Liver (tissue), 8 donors: ENCODE measurements at regions not wholly inside any gene's neighbourhood (a gene's known extent, or its start where the extent isn't known, plus 50 kb on each side); places are given as distances from the start of the nearest gene placed in this dataset.

ENCODE experiments used
- DNase-seq: peaks from one replicate; pipeline ENCODE4 v3.0.0-alpha.2; 2017; ENCODE audit warnings: low spot score
- H3K27ac ChIP-seq, 2 donors: one replicate each; pipeline ENCODE4 v1.7.0; 2013; ENCODE audit warnings: inconsistent platforms in 2 of 2, low read length in 2 of 2, control low read depth in 1 of 2, low read depth in 1 of 2, mild to moderate bottlenecking in 1 of 2
- H3K27me3 ChIP-seq, 4 donors: one replicate each; pipeline versions ENCODE4 v1.6.1 to v1.7.0; 2013; ENCODE audit warnings: low read length in 3 of 4, inconsistent platforms in 1 of 4, mild to moderate bottlenecking in 1 of 4, moderate library complexity in 1 of 4; ENCODE audit not compliant: control insufficient read depth in 4 of 4, insufficient read depth in 4 of 4
- H3K36me3 ChIP-seq, 4 donors: one replicate each; pipeline versions ENCODE4 v1.6.1 to v1.7.0; 2013; ENCODE audit warnings: low read length in 3 of 4, mild to moderate bottlenecking in 3 of 4, low read depth in 1 of 4, moderate library complexity in 1 of 4; ENCODE audit not compliant: control insufficient read depth in 4 of 4, insufficient read depth in 3 of 4
- H3K4me1 ChIP-seq, 4 donors: one replicate each; pipeline versions ENCODE4 v1.6.1 to v1.7.0; 2013; ENCODE audit warnings: low read length in 3 of 4, mild to moderate bottlenecking in 3 of 4, moderate library complexity in 1 of 4; ENCODE audit not compliant: control insufficient read depth in 4 of 4, insufficient read depth in 4 of 4
- H3K4me3 ChIP-seq, 3 donors: one replicate each; pipeline versions ENCODE4 v1.6.1 to v1.7.0; 2013; ENCODE audit warnings: low read length in 3 of 3, control low read depth in 1 of 3, low read depth in 1 of 3, mild to moderate bottlenecking in 1 of 3
- H3K9ac ChIP-seq, 2 donors: one replicate each; pipeline ENCODE4 v1.7.0; 2013; ENCODE audit warnings: low read length in 2 of 2, mild to moderate bottlenecking in 2 of 2, moderate library complexity in 2 of 2, control low read depth in 1 of 2, low read depth in 1 of 2
- H3K9me3 ChIP-seq, 4 donors: one replicate each; pipeline versions ENCODE4 v1.6.1 to v1.7.0; 2013; ENCODE audit warnings: low read length in 3 of 4; ENCODE audit not compliant: control insufficient read depth in 4 of 4
- EGR1 ChIP-seq, 2 donors: IDR thresholded peaks; 2 replicates each; pipeline ENCODE4 v1.6.1; 2016 to 2018; ENCODE audit warnings: antibody characterized with exemption in 2 of 2, low read depth in 2 of 2
- FOXA2 ChIP-seq: IDR thresholded peaks from 2 replicates; pipeline ENCODE4 v1.6.1; 2016; ENCODE audit warnings: antibody characterized with exemption
- GABPA ChIP-seq, 2 donors: IDR thresholded peaks in 1 of 2; conservative IDR thresholded peaks in 1 of 2; 2 replicates each; pipeline ENCODE4 v1.6.1; 2016; ENCODE audit warnings: antibody characterized with exemption in 2 of 2, mild to moderate bottlenecking in 1 of 2, moderate library complexity in 1 of 2
- HNF4A ChIP-seq, 2 donors: conservative IDR thresholded peaks; 2 replicates each; pipeline ENCODE4 v1.6.1; 2016; ENCODE audit warnings: antibody characterized with exemption in 2 of 2, mild to moderate bottlenecking in 2 of 2
- HNF4G ChIP-seq: IDR thresholded peaks from 2 replicates; pipeline ENCODE4 v1.6.1; 2016; ENCODE audit warnings: antibody characterized with exemption
- JUND ChIP-seq, 2 donors: IDR thresholded peaks; 2 replicates each; pipeline ENCODE4 v1.6.1; 2016; ENCODE audit warnings: antibody characterized with exemption in 2 of 2
- MAX ChIP-seq: IDR thresholded peaks from 2 replicates; pipeline ENCODE4 v1.6.1; 2016; ENCODE audit warnings: antibody characterized with exemption
- NR2F2 ChIP-seq: IDR thresholded peaks from 2 replicates; pipeline ENCODE4 v1.6.1; 2016; ENCODE audit warnings: antibody characterized with exemption
- RAD21 ChIP-seq, 2 donors: IDR thresholded peaks; 2 replicates each; pipeline ENCODE4 v1.6.1; 2016; ENCODE audit warnings: antibody characterized with exemption in 2 of 2, mild to moderate bottlenecking in 2 of 2
- REST ChIP-seq: IDR thresholded peaks from 2 replicates; pipeline ENCODE4 v1.6.1; 2016; ENCODE audit warnings: antibody characterized with exemption, mild to moderate bottlenecking
- RXRA ChIP-seq, 2 donors: IDR thresholded peaks; 2 replicates each; pipeline ENCODE4 v1.6.1; 2017 to 2018; ENCODE audit warnings: antibody characterized with exemption in 2 of 2, mild to moderate bottlenecking in 1 of 2
- SP1 ChIP-seq: IDR thresholded peaks from 2 replicates; pipeline ENCODE4 v1.6.1; 2018; ENCODE audit warnings: antibody characterized with exemption, mild to moderate bottlenecking
- TAF1 ChIP-seq: conservative IDR thresholded peaks from 2 replicates; pipeline ENCODE4 v1.6.1; 2016; ENCODE audit warnings: antibody characterized with exemption, mild to moderate bottlenecking
- YY1 ChIP-seq: IDR thresholded peaks from 2 replicates; pipeline ENCODE4 v1.6.1; 2016; ENCODE audit warnings: antibody characterized with exemption, mild to moderate bottlenecking
- ZBTB33 ChIP-seq: IDR thresholded peaks from 2 replicates; pipeline ENCODE4 v1.6.1; 2016; ENCODE audit warnings: antibody characterized with exemption
- WGBS: extraction: QIAGEN DNeasy Blood & Tissue Kit; methylation state at CpG from one replicate; pipeline ENCODE4 v1.1.7; 2013; 5-methylcytosine and 5-hydroxymethylcytosine counted together
- TF ChIP-seq, protein P1 (sequence below): fragments of 150-350 bp; IDR thresholded peaks from 2 replicates; pipeline ENCODE4 v1.5.1; 2017; ENCODE audit warnings: improper control_type of control experiment, low read depth, low read length; ENCODE audit not compliant: missing input control
- TF ChIP-seq, protein P2 (sequence below): IDR thresholded peaks from 2 replicates; pipeline ENCODE4 v1.6.1; 2016; ENCODE audit warnings: antibody characterized with exemption
- donor health status: healthy.
- donor health status: healthy.
- donor health status: healthy.
- donor health status: healthy.
- donor health status: healthy.

DNA sequence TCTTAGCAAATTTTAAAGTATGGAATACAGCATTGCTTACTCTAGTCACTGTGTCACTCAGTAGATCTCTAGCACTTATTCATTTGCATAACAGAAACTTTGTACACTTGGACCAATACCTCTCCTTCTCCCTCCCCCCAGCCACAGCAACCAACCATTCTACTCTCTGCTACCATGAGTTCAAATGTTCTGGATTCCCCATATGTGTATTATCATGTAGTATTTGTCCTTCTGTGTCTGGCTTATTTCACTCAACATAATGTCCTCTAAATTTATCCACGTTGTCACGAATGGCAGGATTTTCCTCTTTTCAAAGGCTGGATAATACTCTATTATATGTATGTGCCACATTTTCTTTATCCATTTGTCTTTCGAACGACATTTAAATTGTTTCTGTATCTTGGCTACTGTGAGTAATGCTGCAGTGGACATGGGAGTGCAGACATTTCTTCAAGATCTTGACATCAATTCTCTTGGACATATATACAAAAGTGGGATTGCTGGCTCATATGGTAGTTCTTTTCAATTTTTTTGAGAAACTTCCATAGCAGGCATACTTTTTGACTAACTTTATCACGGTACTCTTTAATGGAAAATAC is 184.5 kb upstream of the SOX21 start:
- Histone ChIP-seq H3K9me3 (no peaks in the 10 kb centered on the region), H3K27me3 (no peaks in the 10 kb centered on the region), H3K9ac (no peak overlapping the region), H3K4me1 (no peaks in the 10 kb centered on the region), H3K36me3 (no peaks in the 10 kb centered on the region), H3K27ac (no peak overlapping the region), H3K4me3 (no peak overlapping the region)
- DNase-seq = no peak
- WGBS = 83% methylated on average over 5 of the region's 5 CpGs
- TF ChIP-seq REST = no peak

DNA sequence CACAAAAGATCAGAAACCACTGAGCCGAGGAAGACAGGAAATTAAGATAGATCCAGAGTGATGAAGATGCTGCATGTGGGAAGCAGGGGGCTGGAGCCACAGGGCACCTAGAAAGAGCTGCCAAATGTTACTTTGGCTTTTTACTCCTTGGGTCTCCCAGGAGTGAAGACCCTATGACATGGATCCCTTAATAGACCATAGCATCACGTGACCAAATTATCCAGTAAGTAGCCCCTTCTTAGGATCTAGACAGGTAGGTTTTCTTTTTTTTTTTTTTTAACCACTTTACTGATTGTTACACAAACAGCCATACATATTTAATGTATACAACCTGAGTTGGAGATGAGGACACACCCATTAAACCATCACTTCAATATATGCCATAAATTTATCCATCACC is 183.9 kb upstream of the SOX21 start:
- no peak for DNase-seq
- H3K9me3 ChIP-seq = no peaks in the 10 kb centered on the region
- TF ChIP-seq SP1 (no peak), HNF4G (no peak), MAX (no peak), ZBTB33 (no peak), YY1 (no peak), EGR1 (IDR thresholded peaks at IDR 0.05; ENCODE audit: low read depth in 2 of 2) (no peak), JUND (IDR thresholded peaks at IDR 0.05) (no peak), NR2F2 (no peak), FOXA2 (no peak), HNF4A (conservative IDR thresholded peaks at IDR 0.05) (no peak), RXRA (IDR thresholded peaks at IDR 0.05) (no peak), RAD21 (IDR thresholded peaks at IDR 0.05) (no peak), TAF1 (no peak), REST (no peak), GABPA (IDR thresholded peaks at IDR 0.05 in 1 of 2, conservative IDR thresholded peaks at IDR 0.05 in 1 of 2) (no peak)
- TF ChIP-seq, protein P1, sequence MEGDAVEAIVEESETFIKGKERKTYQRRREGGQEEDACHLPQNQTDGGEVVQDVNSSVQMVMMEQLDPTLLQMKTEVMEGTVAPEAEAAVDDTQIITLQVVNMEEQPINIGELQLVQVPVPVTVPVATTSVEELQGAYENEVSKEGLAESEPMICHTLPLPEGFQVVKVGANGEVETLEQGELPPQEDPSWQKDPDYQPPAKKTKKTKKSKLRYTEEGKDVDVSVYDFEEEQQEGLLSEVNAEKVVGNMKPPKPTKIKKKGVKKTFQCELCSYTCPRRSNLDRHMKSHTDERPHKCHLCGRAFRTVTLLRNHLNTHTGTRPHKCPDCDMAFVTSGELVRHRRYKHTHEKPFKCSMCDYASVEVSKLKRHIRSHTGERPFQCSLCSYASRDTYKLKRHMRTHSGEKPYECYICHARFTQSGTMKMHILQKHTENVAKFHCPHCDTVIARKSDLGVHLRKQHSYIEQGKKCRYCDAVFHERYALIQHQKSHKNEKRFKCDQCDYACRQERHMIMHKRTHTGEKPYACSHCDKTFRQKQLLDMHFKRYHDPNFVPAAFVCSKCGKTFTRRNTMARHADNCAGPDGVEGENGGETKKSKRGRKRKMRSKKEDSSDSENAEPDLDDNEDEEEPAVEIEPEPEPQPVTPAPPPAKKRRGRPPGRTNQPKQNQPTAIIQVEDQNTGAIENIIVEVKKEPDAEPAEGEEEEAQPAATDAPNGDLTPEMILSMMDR = no peak
- TF ChIP-seq, protein P2, sequence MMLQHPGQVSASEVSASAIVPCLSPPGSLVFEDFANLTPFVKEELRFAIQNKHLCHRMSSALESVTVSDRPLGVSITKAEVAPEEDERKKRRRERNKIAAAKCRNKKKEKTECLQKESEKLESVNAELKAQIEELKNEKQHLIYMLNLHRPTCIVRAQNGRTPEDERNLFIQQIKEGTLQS = no peak
- no peak overlapping the region for H3K27ac ChIP-seq
- H3K36me3 ChIP-seq = no peaks in the 10 kb centered on the region
- no peak overlapping the region for H3K9ac ChIP-seq
- H3K27me3 ChIP-seq = peaks cover 0 to 4% (median 0%) of the 10 kb centered on the region in 4 donors
- H3K4me3 ChIP-seq = no peak overlapping the region
- 71% methylated on average over 2 of the region's 2 CpGs for whole genome bisulfite sequencing
- no peaks in the 10 kb centered on the region for H3K4me1 ChIP-seq
